ENCODE measurements at regions not wholly inside any gene's neighbourhood (a gene's known extent, or its start where the extent isn't known, plus 50 kb on each side); places are given as distances from the start of the nearest gene placed in this dataset.

DNA sequence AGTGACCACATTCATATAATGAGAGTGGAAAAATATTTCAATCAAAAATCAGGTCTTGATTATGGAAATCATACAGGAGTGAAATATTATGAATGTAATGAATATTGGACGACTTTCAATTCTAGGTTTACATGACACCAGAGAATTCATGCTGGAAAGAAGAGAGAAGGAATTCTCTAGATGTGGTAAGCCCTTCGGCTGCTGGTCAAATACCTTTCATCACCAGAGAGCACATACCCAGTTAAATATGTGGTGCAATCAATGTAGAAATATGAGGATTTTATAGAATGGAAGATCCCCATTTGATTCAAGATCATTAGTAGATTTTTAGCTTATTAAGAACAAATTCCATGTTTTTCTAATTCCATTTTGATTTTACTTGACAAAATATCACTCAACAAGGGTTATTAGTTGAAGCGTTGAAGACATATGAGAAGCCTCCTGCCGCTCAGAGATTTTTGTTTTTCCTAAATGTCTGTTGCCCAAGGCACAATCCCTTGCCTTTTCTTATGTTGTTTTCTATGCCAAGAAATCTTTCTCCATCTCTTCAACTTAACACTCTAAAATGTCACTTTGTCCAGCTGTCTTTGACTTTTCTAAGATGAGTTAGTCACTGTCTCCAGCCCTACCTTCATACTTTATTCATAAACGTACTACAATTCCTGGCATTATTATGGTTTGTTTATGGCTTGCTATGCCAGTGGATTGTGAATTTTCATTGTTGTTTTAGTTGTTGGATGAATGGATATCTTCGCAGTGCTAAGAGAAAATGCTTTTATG is 72.8 kb upstream of the ZDHHC17 start:
- no peak for TF ChIP-seq POLR2A (IDR thresholded peaks at IDR 0.05; ENCODE audit: low read length)
- no peak for TF ChIP-seq GATA1 (IDR thresholded peaks at IDR 0.05; ENCODE audit: low read depth, low read length)

Measured in erythroblast (primary cell).